DMS79 treated with DMSO at 0.1 percent for 48 hours (cell line): ENCODE measurements at regions not wholly inside any gene's neighbourhood (a gene's known extent, or its start where the extent isn't known, plus 50 kb on each side); places are given as distances from the start of the nearest gene placed in this dataset.

Source experiments
- DNase-seq: peaks from one replicate; lab custom pipeline; 2025; lab: John Stamatoyannopoulos, UW

GRCh38 chr4:34183926-34184325 is 2060.4 kb downstream of the ARAP2 start:
- DNase-seq, result no peak

GRCh38 chr4:34187056-34187455 is 2057.3 kb downstream of the ARAP2 start:
- no peak for DNase-seq

GRCh38 chr4:34191443-34191842 is 2052.9 kb downstream of the ARAP2 start:
- DNase-seq, result no peak

GRCh38 chr4:34193451-34194154 is 2050.7 kb downstream of the ARAP2 start:
- DNase-seq, result no peak

GRCh38 chr4:34194585-34194984 is 2049.7 kb downstream of the ARAP2 start:
- no peak for DNase-seq

- no peak for DNase-seq
These were observed 2047.9 kb downstream of the ARAP2 start for GRCh38 chr4:34196375-34196774.

- DNase-seq, result no peak
These were observed 2045.3 kb downstream of the ARAP2 start for GRCh38 chr4:34198966-34199365.

GRCh38 chr4:34200535-34200934 is 2043.8 kb downstream of the ARAP2 start:
- DNase-seq, result no peak

- DNase-seq, result no peak
These were observed 2042.2 kb downstream of the ARAP2 start for GRCh38 chr4:34202154-34202553.

GRCh38 chr4:34220601-34221000 is 2023.7 kb downstream of the ARAP2 start:
- DNase-seq, result no peak

- no peak for DNase-seq
These were observed 2022.3 kb downstream of the ARAP2 start for GRCh38 chr4:34221986-34222385.

- no peak for DNase-seq
These were observed 2008.2 kb downstream of the ARAP2 start for GRCh38 chr4:34236118-34236517.

- no peak for DNase-seq
These were observed 1999.0 kb downstream of the ARAP2 start for GRCh38 chr4:34245276-34245675.

GRCh38 chr4:34250562-34250961 is 1993.8 kb downstream of the ARAP2 start:
- no peak for DNase-seq

- no peak for DNase-seq
These were observed 1991.1 kb downstream of the ARAP2 start for GRCh38 chr4:34253239-34253638.

GRCh38 chr4:34258176-34258575 is 1986.1 kb downstream of the ARAP2 start:
- DNase-seq, result no peak

GRCh38 chr4:34261799-34262314 is 1982.5 kb downstream of the ARAP2 start:
- DNase-seq, result no peak

GRCh38 chr4:34269613-34270012 is 1974.7 kb downstream of the ARAP2 start:
- no peak for DNase-seq

GRCh38 chr4:34271479-34272355 is 1972.6 kb downstream of the ARAP2 start:
- no peak for DNase-seq

GRCh38 chr4:34279011-34279410 is 1965.3 kb downstream of the ARAP2 start:
- no peak for DNase-seq

GRCh38 chr4:34280131-34280530 is 1964.2 kb downstream of the ARAP2 start:
- no peak for DNase-seq

- DNase-seq, result no peak
These were observed 1962.5 kb downstream of the ARAP2 start for GRCh38 chr4:34281826-34282225.

GRCh38 chr4:34289489-34289888 is 1954.8 kb downstream of the ARAP2 start:
- DNase-seq, result no peak
